ENCODE measurements at regions not wholly inside any gene's neighbourhood (a gene's known extent, or its start where the extent isn't known, plus 50 kb on each side); places are given as distances from the start of the nearest gene placed in this dataset.

DNA sequence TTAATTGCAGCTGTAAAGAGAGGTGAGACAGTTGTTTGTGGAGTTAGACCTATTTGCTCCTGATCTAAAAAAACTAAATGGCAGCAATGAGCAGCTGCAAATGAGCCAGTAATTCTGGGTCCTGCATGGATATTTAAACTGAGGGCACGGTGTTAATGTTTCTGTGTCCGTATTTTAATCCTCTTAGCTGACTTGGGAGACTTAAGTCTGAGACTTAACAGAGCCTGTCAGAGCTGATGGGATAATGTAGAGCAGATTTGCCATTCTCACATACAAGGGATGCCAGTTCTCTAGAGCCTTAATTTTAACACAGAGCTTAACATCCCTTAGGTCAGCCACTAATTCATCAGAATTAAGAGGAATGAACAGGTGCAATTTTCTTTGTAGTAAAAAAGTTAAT is 178.6 kb upstream of the PDE3A start:
- DNase-seq = no peak
- H3K27me3 ChIP-seq (ENCODE audit: low read depth) = no peaks in the 10 kb centered on the region
- intact Hi-C loops (cut with micrococcal nuclease) = no loop called here
- no peaks in the 10 kb centered on the region for H3K36me3 ChIP-seq
- H3K4me3 ChIP-seq = no peak overlapping the region
- TF ChIP-seq, protein P1, sequence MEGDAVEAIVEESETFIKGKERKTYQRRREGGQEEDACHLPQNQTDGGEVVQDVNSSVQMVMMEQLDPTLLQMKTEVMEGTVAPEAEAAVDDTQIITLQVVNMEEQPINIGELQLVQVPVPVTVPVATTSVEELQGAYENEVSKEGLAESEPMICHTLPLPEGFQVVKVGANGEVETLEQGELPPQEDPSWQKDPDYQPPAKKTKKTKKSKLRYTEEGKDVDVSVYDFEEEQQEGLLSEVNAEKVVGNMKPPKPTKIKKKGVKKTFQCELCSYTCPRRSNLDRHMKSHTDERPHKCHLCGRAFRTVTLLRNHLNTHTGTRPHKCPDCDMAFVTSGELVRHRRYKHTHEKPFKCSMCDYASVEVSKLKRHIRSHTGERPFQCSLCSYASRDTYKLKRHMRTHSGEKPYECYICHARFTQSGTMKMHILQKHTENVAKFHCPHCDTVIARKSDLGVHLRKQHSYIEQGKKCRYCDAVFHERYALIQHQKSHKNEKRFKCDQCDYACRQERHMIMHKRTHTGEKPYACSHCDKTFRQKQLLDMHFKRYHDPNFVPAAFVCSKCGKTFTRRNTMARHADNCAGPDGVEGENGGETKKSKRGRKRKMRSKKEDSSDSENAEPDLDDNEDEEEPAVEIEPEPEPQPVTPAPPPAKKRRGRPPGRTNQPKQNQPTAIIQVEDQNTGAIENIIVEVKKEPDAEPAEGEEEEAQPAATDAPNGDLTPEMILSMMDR (IDR thresholded peaks at IDR 0.05; ENCODE audit: borderline replicate concordance) = no peak
- no peaks in the 10 kb centered on the region for H3K4me1 ChIP-seq
- no peak overlapping the region for H3K27ac ChIP-seq (replicated peaks)
- H3K9me3 ChIP-seq (replicated peaks) = no peaks in the 10 kb centered on the region

DNA sequence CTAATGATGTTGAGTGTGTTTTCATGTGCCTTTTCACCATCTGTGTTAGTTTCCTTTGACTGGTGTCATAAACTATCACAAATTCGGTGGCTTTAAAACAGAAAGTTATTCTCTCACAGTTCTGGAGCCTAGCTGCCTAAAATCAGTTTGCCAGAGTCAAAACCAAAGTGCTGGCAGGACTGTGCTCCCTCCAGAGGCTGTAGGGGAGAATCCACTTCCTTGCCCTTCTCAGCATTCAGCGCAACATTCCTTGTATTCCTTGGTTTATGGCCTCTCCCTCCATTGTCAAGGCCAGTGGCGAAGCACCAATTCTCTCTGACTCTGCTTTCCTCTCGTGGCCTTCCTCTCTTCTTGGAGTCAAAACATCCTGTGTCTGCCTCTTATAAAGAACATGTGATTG is 174.2 kb upstream of the PDE3A start:
- H3K27me3 ChIP-seq (ENCODE audit: low read depth) = no peaks in the 10 kb centered on the region
- DNase-seq = no peak
- no peak overlapping the region for H3K4me3 ChIP-seq
- H3K4me1 ChIP-seq = no peaks in the 10 kb centered on the region
- no peaks in the 10 kb centered on the region for H3K36me3 ChIP-seq
- TF ChIP-seq, protein P1 (IDR thresholded peaks at IDR 0.05; ENCODE audit: borderline replicate concordance) = peak; percentile 51
- H3K27ac ChIP-seq (replicated peaks) = no peak overlapping the region
- intact Hi-C loops (cut with micrococcal nuclease) = no loop called here
- H3K9me3 ChIP-seq (replicated peaks) = peaks cover 10% of the 10 kb centered on the region

DNA sequence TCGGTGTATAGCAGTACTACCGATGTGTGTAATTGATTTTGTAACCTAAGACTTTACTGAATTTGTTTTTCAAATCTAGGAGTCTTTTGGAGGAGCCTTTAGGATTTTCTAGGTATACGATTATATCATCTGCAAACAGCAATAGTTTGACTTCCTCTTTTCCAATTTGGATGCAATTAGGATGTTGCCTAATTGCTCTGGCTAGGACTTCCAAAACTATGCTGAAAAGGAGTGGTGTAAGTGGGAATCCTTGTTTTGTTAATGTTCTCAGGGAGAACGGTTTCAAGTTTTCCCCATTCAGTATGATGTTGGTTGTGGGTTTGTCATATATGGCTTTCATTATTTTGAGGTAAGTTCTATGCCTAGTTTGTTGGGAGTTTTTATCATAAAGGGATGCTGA is 171.6 kb upstream of the PDE3A start:
- Histone ChIP-seq H3K36me3 (no peaks in the 10 kb centered on the region), H3K4me3 (no peak overlapping the region), H3K9me3 (replicated peaks) (peaks cover 10% of the 10 kb centered on the region), H3K27me3 (ENCODE audit: low read depth) (no peaks in the 10 kb centered on the region), H3K27ac (replicated peaks) (no peak overlapping the region), H3K4me1 (no peaks in the 10 kb centered on the region)
- no peak for DNase-seq
- TF ChIP-seq, protein P1 (IDR thresholded peaks at IDR 0.05; ENCODE audit: borderline replicate concordance) = no peak
- intact Hi-C loops (cut with micrococcal nuclease) = no loop called here

DNA sequence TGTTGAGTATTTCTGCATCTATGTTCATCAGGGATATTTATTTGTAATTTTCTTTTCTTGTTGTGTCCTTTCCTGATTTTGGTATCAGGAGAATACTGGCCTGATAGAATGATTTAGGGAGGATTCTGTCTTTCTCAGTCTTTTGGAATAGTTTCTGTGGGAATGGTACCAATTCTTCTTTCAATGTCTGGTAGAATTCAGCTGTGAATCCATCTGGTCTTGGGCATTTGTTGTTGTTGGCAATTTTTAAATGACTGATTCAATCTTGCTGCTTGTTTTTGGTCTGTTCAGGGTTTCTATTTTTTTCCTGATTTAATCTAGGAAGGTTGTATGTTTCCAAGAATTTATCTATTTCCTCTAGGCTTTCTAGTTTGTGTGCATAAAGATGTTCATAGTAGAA is 170.9 kb upstream of the PDE3A start:
- intact Hi-C loops (cut with micrococcal nuclease) = no loop called here
- peaks cover 10% of the 10 kb centered on the region for H3K9me3 ChIP-seq (replicated peaks)
- no peak for DNase-seq
- H3K4me3 ChIP-seq = no peak overlapping the region
- H3K27me3 ChIP-seq (ENCODE audit: low read depth) = no peaks in the 10 kb centered on the region
- TF ChIP-seq, protein P1 (IDR thresholded peaks at IDR 0.05; ENCODE audit: borderline replicate concordance) = no peak
- no peak overlapping the region for H3K27ac ChIP-seq (replicated peaks)
- no peaks in the 10 kb centered on the region for H3K36me3 ChIP-seq
- no peaks in the 10 kb centered on the region for H3K4me1 ChIP-seq

DNA sequence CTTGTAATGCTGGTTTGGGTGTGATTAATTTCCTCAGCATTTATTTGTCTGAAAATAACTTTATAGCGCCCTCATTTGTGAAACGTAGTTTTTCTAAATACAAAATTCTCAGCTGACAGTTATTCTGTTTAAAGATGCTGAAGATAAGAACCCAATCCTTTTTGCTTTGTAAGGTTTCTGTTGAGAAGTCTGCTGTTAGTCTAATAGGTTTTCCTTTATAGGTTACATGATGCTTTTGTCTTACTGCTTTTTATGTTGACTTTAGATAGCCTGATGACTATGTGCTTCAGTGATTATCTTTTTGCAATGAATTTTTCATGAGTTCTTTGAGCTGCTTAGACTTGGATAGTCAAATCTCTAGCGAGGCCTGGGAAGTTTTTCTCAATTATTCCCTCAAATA is 168.6 kb upstream of the PDE3A start:
- peaks cover 10% of the 10 kb centered on the region for H3K9me3 ChIP-seq (replicated peaks)
- no peaks in the 10 kb centered on the region for H3K27me3 ChIP-seq (ENCODE audit: low read depth)
- TF ChIP-seq, protein P1 (IDR thresholded peaks at IDR 0.05; ENCODE audit: borderline replicate concordance) = no peak
- intact Hi-C loops (cut with micrococcal nuclease) = no loop called here
- no peak overlapping the region for H3K27ac ChIP-seq (replicated peaks)
- no peak overlapping the region for H3K4me3 ChIP-seq
- no peak for DNase-seq
- peaks cover 7% of the 10 kb centered on the region for H3K4me1 ChIP-seq
- no peaks in the 10 kb centered on the region for H3K36me3 ChIP-seq

DNA sequence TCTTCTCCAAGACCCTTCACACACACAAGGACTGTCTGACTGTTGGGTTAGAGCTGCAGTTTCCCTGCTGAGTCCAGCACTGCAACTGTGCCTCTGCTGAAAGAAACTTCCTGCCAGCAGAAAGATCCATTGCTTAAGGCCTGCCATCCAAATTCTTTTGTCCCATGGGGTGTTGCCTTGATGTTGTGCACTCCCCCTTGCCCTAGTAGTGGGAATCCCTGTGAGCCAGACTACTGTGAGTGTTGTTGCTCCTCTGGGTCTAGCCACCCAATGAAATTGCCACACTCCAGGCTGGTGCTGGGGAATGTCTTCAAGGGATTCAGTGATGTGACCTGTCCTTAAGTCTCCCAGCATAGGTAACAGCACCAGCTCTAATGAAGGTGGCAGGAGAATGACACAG is 166.6 kb upstream of the PDE3A start:
- H3K4me1 ChIP-seq = peaks cover 19% of the 10 kb centered on the region
- no peaks in the 10 kb centered on the region for H3K36me3 ChIP-seq
- no peaks in the 10 kb centered on the region for H3K27me3 ChIP-seq (ENCODE audit: low read depth)
- H3K27ac ChIP-seq (replicated peaks) = no peak overlapping the region
- no peaks in the 10 kb centered on the region for H3K9me3 ChIP-seq (replicated peaks)
- TF ChIP-seq, protein P1 (IDR thresholded peaks at IDR 0.05; ENCODE audit: borderline replicate concordance) = no peak
- intact Hi-C loops (cut with micrococcal nuclease) = no loop called here
- H3K4me3 ChIP-seq = no peak overlapping the region
- no peak for DNase-seq

Measured in left ventricle myocardium inferior (tissue), 1 donor.